HG03342 (cell line): ENCODE measurements at regions not wholly inside any gene's neighbourhood (a gene's known extent, or its start where the extent isn't known, plus 50 kb on each side); places are given as distances from the start of the nearest gene placed in this dataset.

ENCODE experiments used
- ATAC-seq: cut with Tn5 transposase; IDR thresholded peaks from one replicate; pipeline ENCODE4 v1.9.1; 2021; ENCODE audit warnings: mild to moderate bottlenecking, moderate library complexity; ENCODE audit not compliant: unreplicated experiment

GRCh38 chr2:228866044-228866443 is 405.0 kb downstream of the PID1 start:
- ATAC-seq, result no peak

GRCh38 chr2:228864131-228864530 is 407.0 kb downstream of the PID1 start:
- ATAC-seq, result no peak

GRCh38 chr2:228860601-228861285 is 410.3 kb downstream of the PID1 start:
- ATAC-seq, result no peak

- ATAC-seq, result no peak
Observed at GRCh38 chr2:228853151-228853550, 417.9 kb downstream of the PID1 start.

GRCh38 chr2:228848638-228849037 is 422.4 kb downstream of the PID1 start:
- ATAC-seq, result no peak

GRCh38 chr2:228847684-228848083 is 423.4 kb downstream of the PID1 start:
- no peak for ATAC-seq

- ATAC-seq, result no peak
Observed at GRCh38 chr2:228846161-228846560, 424.9 kb downstream of the PID1 start.

GRCh38 chr2:228845162-228845925 is 425.7 kb downstream of the PID1 start:
- ATAC-seq, result no peak

GRCh38 chr2:228841877-228842276 is 429.2 kb downstream of the PID1 start:
- ATAC-seq, result no peak

GRCh38 chr2:228841475-228841874 is 429.6 kb downstream of the PID1 start:
- ATAC-seq, result no peak

- ATAC-seq, result no peak
Observed at GRCh38 chr2:228840743-228841114, 430.4 kb downstream of the PID1 start.

GRCh38 chr2:228840113-228840742 is 430.9 kb downstream of the PID1 start:
- no peak for ATAC-seq

GRCh38 chr2:228839421-228839876 is 431.6 kb downstream of the PID1 start:
- no peak for ATAC-seq

- no peak for ATAC-seq
Observed at GRCh38 chr2:228838819-228839218, 432.3 kb downstream of the PID1 start.

- ATAC-seq, result no peak
Observed at GRCh38 chr2:228828397-228828796, 442.7 kb downstream of the PID1 start.

GRCh38 chr2:228827056-228827700 is 443.9 kb downstream of the PID1 start:
- ATAC-seq, result no peak

- no peak for ATAC-seq
Observed at GRCh38 chr2:228819701-228820100, 451.4 kb downstream of the PID1 start.

GRCh38 chr2:228802181-228803071 is 468.7 kb downstream of the PID1 start:
- ATAC-seq, result no peak

- ATAC-seq, result no peak
Observed at GRCh38 chr2:228801451-228801850, 469.6 kb downstream of the PID1 start.

- ATAC-seq, result no peak
Observed at GRCh38 chr2:228799208-228799588, 471.9 kb downstream of the PID1 start.
